H4 (cell line): ENCODE measurements at regions not wholly inside any gene's neighbourhood (a gene's known extent, or its start where the extent isn't known, plus 50 kb on each side); places are given as distances from the start of the nearest gene placed in this dataset.
"Not testable (repeated sequence)": the region's sequence is repeated elsewhere in the genome, so short reads cannot be mapped to it uniquely, and the experiment has no call there.

Source experiments
- DNase-seq: peaks from one replicate; pipeline ENCODE4 v3.0.0-alpha.2; 2015; ENCODE audit warnings: low spot score

DNA sequence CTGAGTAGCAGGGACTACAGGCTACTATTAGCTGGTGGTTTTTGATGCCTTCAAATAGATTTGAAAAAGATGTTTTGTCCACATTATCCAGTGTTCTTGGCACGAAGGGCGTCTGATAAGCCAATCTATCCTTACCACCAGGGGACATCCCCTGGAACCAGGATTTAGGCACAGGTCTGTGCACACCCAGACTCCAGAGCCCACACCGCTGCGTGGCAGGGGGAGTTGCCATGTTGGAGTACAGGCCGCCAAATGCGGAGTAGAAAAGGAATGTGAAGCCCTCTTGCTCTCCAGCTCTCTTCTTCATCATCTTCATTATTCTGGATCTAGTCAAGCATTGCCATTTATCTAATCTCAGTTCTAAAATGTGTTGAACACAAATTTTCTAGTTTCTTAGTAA lies 54.3 kb downstream of the RNU1-4 start:
- not testable (repeated sequence) for DNase-seq

GRCh38 chr1:16795119-16795518 lies 54.8 kb downstream of the RNU1-4 start:
- DNase-seq = not testable (repeated sequence)

DNA sequence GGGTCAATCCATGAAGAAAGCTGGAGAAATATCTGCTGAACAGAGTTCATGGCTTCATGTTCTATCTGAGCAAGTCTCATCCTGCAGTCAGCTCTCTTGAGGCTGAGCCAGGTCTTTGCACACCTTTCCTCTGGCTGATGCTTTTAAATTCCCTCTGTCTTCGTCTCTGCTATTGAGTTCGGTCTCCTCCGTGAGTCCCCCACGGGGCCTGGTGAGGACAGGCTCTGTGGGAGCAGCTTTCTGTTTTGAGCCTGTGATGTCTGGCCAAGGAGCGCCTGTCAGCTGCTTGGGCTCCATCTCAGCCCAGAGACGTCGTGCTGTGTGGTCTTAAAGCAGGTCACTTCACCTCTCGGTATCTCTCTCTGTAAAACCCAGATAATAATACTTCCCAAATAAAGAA lies 55.9 kb downstream of the RNU1-4 start:
- not testable (repeated sequence) for DNase-seq

DNA sequence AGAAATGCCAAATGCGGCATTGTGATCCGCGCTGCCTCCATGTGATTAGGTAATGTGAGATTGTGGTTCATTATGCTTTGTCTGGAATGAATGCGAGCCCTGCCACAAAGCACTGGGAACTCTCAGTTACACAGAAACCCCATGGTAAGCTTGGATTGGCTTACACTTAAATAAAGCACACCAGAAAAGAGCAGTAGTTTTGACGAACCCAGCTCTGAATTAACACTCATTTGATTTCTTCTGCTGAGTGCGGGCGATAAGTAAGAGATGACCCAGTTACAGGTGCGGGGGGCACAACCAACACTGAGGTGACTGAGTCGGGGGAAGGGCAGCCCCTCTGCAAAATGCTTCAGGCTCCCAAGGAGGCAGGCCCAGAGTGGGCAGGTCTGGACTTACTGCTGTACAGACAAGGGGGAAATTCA lies 56.3 kb downstream of the RNU1-4 start:
- peak; percentile 3 for DNase-seq

GRCh38 chr1:16797065-16797464 lies 56.7 kb downstream of the RNU1-4 start:
- DNase-seq = not testable (repeated sequence)

DNA sequence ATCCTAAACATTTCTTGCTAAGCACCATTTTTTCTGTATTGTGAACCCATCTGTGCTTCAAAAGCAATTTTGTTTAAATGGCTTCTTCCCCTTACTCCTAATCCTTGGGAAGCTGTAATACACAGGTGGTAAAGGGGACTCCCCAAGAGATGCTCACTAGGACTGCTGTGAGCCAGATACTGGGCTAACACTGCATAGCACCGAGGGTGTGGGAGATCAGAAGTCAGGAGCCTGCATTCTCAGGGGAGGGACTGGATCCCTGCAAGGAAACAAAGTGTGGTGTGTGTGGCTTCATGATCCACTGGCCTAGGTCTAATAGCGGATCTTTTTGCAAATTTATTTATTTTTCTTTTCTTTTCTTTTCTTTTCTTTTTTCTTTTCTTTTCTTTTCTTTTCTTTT lies 57.7 kb downstream of the RNU1-4 start:
- not testable (repeated sequence) for DNase-seq
